ENCODE measurements at regions not wholly inside any gene's neighbourhood (a gene's known extent, or its start where the extent isn't known, plus 50 kb on each side); places are given as distances from the start of the nearest gene placed in this dataset.

DNA sequence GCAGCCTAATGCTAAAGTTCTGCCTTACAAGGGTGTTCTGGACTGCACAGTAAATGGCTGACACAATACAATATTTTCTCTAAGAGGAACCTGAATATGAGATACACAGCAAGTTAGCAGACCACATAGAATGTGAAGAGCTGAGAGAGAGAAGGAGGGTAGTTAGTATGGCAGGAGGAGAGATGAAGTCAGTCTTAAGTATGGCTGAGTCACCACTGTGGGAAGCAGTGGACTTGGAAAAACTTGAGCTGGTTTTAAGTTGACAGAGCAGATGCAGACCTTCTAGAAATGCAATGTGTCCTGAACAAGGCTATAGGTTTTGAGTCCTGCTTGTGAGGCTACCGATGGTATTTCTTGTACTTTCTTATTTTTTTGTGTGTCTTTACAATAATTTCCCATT, 172.5 kb downstream of the SH2D1A start:
- no peak for DNase-seq

DNA sequence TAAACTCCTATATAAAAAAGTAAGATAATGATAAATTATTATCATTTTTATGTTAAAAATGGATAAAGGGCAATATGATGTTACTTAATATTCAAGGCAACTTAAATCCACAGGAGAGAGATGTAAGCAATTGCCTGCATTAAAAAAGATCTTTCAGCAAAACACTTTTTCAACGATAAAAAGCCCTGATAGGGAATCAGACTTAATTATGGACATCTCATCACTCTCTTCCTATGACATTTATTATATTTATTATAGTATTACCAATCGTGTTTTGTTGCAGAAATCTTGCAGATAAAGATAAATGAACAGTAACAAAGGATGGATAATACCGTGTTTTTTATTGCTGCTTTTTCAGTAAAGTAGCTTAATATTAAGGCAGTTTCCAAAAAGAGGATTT, 178.5 kb downstream of the SH2D1A start:
- no peak for DNase-seq

DNA sequence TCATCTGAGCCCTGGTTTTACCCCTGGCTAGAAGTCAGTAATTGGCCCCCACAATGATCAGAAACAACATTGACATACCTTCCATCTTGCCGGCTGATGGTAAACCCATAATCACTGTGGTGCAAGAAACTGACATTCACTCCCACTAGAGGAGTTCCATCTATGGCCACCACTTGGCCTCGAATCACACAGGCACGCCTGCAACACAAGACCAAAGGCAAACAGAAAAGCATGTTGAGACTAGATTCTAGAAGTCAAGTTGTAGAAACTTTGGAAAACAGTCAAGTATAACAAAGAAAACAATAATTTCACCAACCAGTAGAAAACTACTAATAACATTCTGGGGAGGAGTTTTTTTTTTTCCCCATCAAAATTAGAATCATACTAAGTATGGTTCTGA, 183.4 kb downstream of the SH2D1A start:
- DNase-seq, result no peak

DNA sequence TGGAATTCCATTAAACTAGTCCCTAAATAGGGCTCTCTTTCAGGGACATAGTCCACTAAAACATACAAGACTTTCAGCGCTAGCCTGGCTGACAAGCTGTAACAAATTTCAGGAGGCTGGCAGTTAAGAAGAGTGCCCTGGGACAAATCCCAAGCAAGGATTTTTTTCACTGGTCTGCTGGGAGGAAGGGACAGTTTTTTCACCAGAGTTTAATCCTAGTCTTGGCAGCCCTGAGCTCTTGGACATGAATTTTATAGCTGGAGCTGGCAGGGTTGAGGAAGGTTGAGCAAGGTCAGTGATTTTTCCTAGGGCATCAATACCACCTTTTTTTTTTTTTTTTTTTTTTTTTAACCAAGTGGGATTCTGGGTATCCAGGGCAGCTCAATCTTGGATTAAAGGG, 184.4 kb downstream of the SH2D1A start:
- DNase-seq, result peak in 3 of 56 donors; percentile 0 to 2 (median 1)

DNA sequence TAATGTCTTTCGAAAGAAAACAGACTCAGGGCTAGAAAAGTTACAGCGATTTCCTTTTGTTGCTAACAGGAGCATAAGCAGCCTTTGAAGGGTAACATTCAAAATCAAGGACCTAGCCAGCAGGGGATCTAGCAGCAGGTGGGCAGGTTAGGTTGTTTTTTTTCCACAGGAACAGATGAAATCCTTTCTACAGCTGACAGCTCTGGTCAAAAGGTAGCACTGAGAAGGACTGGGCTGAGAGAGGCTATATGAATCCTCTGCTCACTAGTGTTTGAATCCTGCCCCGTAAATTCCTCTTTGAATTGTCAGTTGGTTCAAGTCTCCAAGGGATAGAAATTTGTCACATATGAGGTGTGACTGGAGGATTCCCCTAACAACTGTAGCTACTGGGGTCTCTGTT, 188.2 kb downstream of the SH2D1A start:
- DNase-seq, result no peak

DNA sequence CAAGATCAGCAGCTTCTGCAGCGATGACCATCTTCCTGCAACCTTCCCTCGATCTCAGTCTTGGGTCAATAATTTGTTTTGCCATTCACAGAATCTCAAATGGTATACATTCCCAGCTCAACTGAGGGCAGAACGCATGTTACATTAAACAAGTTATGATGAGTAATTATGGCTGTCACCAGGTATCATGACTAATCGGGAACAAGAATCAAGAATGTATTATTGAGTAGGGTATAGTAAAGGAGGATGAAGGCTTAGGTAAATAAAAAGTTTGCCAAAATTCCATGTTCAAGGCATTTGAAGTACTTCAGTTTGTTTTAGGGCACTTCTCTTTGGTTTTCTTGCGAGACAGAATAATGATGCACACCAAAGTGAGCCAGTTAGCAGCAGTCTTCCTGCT, 194.1 kb downstream of the SH2D1A start:
- no peak for DNase-seq

DNA sequence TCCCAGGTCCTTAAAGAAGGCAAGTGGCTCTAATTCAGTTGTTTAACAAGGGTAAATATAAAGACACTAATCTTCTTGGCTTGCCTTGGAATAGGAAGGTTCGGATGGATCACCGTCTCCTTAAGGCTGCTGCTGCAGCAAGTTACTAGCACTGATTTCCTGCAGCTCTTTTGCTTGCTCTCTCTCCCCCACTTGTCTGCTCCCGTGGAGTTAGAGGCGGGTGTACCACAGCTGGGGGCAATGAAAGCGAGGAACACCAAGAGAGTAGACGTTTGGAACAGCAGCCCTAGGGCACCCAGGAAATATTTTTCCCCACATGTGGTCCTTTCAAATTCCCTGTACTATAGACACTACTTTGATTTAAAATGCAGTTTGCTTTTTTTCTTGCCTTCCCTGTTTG, 202.2 kb downstream of the SH2D1A start:
- DNase-seq, result no peak

DNA sequence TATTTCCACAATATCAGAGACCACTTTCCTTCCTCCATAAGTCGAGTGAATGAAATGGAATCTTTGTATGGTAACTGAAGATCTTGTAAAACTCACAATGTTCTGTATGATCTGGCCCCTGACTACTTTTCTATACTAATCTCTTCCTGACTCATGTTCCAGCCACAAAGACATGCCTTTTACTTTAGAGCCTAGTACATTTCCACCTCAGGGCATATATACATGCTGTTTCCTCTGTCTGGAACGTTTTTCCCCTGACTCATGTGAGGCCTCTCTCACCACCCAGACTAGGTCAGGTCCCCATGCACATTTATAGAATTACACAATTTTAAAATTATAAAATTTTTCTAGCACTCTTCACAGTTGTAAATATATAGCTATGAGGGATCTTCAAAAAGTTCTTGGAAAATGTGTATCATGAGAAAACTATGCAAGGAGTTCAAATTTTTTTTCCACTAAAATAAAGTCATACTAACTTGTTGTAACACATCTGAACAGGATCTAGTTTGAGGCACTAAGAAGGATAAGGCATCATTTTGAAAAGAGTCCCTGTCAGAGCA, 208.8 kb downstream of the SH2D1A start:
- no peak for DNase-seq

DNA sequence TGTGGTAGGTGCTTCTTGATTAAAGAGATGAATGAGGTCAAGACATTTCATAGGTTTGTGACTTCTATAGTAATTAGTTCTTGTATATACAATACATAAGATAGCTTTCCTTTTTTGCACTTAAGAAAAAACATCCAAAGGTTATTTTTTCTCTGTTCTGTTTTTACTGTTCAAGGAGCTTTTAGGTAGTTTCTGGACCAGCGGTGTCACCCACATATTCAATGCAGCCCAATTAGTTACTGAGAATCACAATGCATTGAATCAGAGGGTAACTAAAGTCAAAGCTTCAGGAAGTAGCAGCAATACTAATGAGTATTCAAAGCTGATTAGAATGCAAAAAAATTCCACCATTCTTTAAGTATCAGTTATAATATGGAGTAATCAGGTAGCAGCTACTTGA, 211.6 kb downstream of the SH2D1A start:
- DNase-seq, result no peak

DNA sequence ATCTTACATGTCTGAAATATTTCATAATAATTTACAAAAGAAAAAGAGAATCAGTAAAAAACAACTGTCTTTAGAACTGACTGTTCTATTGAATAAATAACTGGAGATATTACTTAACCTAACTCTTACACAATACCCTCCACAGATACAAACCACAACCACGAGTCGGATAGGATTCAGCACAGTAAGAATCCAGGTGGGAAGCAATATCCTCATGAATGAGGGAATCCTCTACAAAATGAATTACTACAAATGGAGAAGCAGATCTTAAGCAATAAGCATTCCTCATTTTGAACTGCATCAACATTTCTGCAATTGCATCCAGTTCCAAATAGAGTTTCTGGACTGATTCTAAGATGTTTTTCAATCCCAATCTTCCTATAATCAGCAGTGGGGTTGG, 227.1 kb downstream of the SH2D1A start:
- no peak for DNase-seq

DNA sequence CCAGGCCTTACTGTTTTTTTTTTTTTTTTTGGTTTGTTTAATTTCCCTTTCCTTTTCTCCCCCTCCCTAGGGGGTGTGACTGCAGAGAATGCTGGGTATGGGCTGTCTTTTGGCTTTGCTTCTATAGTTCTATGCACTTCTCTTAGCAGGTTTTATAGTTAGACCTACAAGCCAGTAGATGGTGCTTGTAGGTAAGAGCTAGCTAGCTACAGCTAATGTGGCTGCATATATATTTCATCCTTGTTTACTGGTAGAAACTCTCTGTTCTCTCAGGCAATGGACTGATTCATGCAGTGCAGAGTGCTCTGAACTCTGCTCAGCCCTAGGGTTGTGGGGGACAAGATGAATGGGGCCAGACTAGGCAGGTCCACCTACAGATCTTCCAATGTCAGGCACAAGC, 246.4 kb downstream of the SH2D1A start:
- no peak for DNase-seq

DNA sequence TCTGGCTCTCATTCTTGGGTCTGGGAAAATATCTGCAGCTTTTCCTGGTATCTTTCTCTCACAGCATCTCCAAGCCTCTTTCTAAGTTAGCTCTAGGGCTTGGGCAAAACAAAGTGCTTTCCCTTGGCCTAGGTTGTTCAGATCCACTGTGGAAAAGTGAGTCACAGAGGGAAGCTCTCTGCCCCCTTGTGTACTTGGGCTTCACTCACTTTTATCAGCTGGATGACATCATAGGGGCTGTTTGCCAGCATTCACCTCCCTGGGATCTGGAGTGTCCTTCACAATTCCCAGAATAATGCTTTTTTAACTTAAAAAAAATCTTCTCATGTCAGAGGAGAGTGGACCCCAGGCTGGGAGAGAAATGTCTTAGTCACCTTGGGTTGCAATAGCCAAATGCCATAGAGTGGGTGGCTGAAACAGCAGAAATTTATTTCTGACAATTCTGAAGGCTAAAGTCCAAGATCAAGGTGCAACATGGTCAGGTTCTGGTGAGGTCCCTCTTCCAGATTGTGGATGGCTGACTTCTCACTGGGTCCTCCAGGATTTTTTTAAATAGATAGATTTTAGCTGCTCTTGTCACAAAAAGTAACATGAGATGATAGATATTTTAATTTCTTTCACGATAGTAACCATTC, 247.8 kb downstream of the SH2D1A start:
- no peak for DNase-seq

DNA sequence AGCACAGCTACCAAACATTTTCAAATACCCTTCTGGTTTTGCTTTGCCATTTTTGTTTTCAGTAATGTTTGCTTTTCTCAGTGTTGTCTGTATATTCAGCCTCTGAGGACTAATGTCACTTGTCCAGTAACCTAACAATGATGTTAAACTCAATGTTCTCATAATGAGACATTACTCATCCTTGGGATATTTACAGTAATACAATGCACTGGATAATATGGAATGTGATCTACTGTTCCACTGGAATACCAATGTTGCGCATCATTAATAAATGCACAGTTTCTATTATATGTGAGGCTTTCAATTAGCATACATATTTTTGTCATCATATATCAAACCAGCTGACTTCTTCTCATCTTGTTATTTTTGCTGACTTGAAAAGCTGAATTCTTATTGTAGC, 259.1 kb downstream of the SH2D1A start:
- DNase-seq, result no peak

DNA sequence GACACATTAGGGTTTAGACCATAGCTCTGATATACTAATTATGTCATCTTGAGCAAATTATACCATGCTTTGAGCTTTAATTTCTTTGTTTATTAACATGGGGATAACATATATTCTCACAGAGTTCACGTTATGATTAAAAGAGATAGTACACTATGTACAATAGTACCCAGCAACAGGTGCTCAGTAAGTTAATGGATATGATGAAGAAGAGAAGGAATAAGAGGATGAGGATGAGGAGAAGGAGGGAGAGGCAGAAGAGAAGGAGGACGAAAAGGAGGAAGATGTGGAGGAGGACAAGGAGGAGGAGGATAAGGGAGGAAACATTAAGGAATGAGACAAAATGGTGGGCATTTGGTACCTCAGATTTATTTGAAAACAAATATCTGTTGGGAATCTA, 260.4 kb downstream of the SH2D1A start:
- no peak for DNase-seq

DNA sequence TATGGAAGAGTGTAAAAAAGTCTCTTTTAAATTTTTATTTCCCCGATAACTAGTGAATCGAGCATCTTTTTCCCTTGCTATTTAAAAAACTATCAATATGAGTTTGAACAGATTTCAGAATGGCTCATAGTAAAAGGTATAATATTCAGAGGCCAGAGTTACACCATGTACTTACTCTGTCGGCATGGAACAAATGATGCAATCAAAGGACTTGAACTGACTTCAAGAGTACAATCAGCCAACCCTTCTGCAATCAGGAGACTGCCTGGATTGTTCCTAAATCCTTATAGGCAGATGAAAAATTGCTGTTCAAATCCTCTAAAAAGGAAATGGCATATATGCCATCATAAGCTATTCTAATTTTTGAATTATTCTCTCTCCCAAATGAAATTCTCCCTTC, 273.3 kb downstream of the SH2D1A start:
- no peak for DNase-seq

DNA sequence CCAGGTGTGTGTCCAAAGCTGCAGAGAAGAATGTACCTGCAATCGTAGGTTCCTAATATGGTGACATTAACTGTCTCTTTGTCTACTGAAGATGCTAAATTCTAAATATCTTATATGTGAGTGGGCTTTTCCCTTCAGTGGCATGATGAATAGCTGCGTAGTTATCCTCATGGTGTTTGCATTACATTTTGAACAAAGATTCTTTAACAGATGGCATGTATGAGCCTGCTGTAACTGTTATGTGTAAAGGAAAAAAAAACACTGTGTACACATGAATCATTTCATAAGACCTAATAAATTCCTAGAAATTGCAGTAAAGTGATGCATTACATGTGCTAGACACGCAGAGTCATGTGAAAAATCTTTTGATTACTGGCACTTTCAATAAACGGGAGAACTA, 288.0 kb downstream of the SH2D1A start:
- no peak for DNase-seq

DNA sequence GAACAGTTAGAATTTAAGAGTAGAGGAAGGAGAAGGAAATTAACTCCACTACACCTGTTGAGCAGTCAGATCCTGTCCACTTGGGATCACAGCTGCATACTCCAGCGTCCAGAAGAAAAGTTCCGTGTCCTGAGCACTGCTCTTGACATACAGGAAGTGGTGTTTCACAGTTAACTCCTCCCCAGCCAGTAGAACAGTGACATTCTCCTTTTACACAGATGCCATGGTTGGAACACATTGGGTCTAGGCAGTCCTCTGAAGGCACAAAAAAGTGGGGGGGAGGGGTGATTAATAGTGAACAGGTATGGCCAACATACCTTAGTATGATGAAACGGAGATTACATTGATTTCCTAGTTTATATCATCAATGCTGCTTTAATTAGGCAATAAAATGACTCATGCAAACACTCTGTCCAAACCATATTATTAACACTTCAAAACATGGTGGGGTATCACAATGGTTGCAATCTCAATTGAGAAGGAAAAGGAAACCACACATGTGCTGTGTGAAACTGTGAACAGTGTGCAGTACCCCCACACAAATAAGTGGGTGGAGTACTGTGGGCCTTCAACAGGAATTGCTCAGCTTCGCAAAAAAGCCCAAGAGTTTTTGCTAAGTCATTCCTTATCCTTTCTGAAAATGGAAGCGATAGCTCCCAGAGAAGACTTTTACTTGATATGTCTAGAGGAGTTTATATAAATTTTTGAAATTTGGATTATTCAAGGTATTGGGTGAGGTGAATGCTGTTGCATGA, 295.6 kb downstream of the SH2D1A start:
- no peak for DNase-seq

DNA sequence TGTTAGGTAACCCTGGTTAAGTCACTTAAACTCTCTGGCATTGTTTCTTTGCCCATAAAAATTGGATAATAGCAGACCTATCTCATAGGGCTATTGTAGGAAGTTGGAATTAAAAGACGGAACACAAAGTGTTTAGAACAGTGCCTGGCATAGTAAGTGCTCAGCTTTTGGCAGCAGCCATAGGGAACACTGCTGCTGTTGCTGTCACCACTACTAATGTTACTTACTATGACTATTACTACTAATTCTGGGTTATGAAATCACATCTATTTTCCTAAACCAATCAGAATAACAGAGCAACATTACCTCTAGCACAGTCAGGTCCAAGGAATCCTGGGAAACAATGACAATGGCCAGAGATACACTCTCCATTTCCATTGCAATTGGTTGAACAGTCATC, 300.0 kb downstream of the SH2D1A start:
- DNase-seq, result no peak

DNA sequence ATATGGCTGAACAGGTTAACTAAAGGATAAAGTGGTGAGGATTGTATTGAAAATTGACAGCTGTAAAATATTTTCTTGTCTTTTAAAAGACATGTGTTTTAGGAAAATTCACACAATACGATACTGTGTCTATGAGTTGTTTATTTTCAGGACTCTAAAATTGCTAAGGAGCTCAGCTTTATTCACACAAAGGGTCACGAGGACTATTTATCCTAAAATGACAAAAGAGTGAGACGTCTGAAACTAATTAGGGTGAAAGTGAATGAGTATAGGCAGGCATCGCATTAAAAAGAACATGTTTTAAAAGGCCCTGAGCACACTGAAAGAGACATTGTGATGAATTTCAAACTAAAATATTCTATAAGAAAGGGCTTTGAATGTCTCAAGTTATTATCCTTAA, 304.7 kb downstream of the SH2D1A start:
- DNase-seq, result no peak

DNA sequence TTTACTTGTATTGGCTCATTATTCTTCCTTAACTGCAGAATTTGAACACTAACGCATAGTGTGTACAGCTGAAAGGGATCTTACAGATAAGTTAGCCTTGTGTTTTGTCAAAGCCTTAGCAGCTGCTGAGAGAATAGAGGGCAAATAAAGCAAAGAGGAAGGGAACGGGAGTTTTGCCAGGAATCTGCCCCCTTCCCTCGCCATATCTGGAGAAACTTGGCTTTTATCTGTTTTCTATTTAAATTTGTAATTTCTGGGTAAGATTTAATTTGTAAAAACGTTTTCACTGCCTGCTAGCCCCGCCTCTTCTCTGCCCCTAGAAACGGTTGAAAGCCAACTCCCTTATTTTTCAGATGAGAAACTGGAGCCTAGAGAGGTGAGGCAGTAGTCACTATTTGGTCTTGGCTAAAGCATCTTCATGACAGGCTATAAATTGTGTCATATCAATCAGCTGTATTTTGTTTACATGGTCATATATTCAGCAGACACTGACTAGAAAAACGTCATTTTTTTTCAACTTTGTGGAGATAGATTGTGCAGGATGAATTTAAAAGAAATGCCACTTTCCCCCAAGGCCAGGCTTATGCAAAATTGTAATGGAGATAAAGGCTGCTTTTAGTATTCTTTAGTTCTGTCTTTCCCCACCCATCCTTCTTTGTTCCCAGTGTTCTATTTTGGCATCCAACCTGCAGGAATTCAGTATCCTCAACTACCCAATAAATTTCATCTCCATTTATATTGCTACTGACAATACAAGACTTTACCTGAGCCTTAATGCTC, 319.4 kb downstream of the SH2D1A start:
- DNase-seq, result no peak

DNA sequence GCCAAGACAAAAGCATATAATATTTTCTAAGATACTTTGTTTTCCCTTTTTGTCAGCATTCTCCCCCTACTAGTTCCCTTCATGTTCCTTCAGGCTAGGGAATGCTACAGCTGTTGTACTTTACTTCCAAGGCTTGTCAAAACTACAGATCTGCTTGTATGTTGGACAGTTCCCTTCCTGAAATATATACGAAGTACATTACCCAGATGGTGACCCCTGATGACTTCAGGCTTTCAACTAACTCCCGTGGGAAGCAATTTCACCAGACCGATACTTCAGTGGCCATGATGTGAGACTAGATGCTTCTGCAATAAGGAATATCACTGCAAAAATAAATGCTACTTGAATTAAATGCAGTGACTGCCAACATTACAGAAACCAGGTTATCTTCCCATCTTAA, 332.8 kb downstream of the SH2D1A start:
- DNase-seq, result no peak

DNA sequence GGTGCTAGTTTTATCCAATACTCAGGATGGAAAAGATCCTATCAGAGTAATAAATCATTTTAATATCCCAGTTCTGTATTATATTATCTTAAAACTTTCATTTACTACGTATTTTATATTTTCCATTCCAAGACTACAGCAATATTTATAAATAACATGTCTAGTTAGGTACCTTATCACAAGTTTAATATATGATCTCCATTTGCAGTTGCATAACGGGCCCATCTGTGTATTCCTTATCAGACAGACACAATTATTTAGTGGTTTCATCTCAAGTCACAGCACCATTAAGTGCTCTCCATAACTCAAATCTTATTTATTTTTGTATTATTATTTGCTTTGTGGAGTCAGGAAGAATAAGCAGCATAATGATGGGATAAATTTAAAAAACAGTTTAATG, 333.9 kb downstream of the SH2D1A start:
- DNase-seq, result no peak

Measured in amygdala (tissue), 56 donors.